Neural progenitor cell (in vitro differentiated cells): ENCODE measurements at regions not wholly inside any gene's neighbourhood (a gene's known extent, or its start where the extent isn't known, plus 50 kb on each side); places are given as distances from the start of the nearest gene placed in this dataset.

Source experiments
- DNase-seq: peaks from one replicate; pipeline ENCODE4 v3.0.0-alpha.2; 2016; ENCODE audit warnings: low spot score
- H2AFZ ChIP-seq: fragments of 200-600 bp; sonication (generic); replicated peaks from 2 replicates; pipeline ENCODE4 v1.6.1; 2016; ENCODE audit warnings: antibody characterized with exemption
- H3F3A ChIP-seq: fragments of 200-600 bp; sonication (generic); 2 replicates; pipeline ENCODE4 v1.6.1; 2016; ENCODE audit warnings: antibody characterized with exemption, low read depth
- H3K27ac ChIP-seq: fragments of 200-600 bp; sonication (generic); 2 replicates; pipeline ENCODE4 v1.5.1; 2016; ENCODE audit warnings: mild to moderate bottlenecking
- H3K27me3 ChIP-seq: fragments of 200-600 bp; sonication (generic); 2 replicates; pipeline ENCODE4 v1.6.1; 2016; ENCODE audit warnings: mild to moderate bottlenecking, moderate library complexity
- H3K36me3 ChIP-seq: fragments of 200-600 bp; sonication (generic); 2 replicates; pipeline ENCODE4 v1.5.1; 2016
- H3K4me1 ChIP-seq: fragments of 200-600 bp; sonication (generic); 2 replicates; pipeline ENCODE4 v1.6.1; 2016; ENCODE audit warnings: mixed run types
- H3K4me2 ChIP-seq: fragments of 200-600 bp; sonication (generic); 2 replicates; pipeline ENCODE4 v1.6.1; 2016
- H3K4me3 ChIP-seq: fragments of 200-600 bp; sonication (generic); 2 replicates; pipeline ENCODE4 v1.5.1; 2016
- H3K79me2 ChIP-seq: fragments of 200-600 bp; sonication (generic); 2 replicates; pipeline ENCODE4 v1.6.1; 2016; ENCODE audit warnings: low read depth
- H3K9ac ChIP-seq: fragments of 200-600 bp; sonication (generic); 2 replicates; pipeline ENCODE4 v1.6.1; 2016
- H3K9me3 ChIP-seq: fragments of 200-600 bp; sonication (generic); 2 replicates; pipeline ENCODE4 v1.5.1; 2016; ENCODE audit warnings: low read depth
- H4K20me1 ChIP-seq: fragments of 200-600 bp; sonication (generic); 2 replicates; pipeline ENCODE4 v1.6.1; 2016; ENCODE audit warnings: low read depth
- H3K27ac Mint-ChIP-seq: 3 replicates; pipeline ENCODE4 v1.8.0; 2021; ENCODE audit warnings: mixed read lengths
- H3K27me3 Mint-ChIP-seq: 2 replicates; pipeline ENCODE4 v1.8.0; 2022; ENCODE audit warnings: low read depth, mild to moderate bottlenecking, inconsistent platforms, moderate library complexity, mixed read lengths; ENCODE audit not compliant: insufficient read depth
- H3K36me3 Mint-ChIP-seq: 3 replicates; pipeline ENCODE4 v1.8.0; 2021; ENCODE audit warnings: mixed read lengths
- H3K4me1 Mint-ChIP-seq: 3 replicates; pipeline ENCODE4 v1.8.0; 2021; ENCODE audit warnings: mixed read lengths
- H3K4me3 Mint-ChIP-seq: 3 replicates; pipeline ENCODE4 v1.8.0; 2021; ENCODE audit warnings: mild to moderate bottlenecking, moderate library complexity, mixed read lengths
- H3K9me3 Mint-ChIP-seq: 3 replicates; pipeline ENCODE4 v1.8.0; 2020; ENCODE audit warnings: mixed read lengths
- EZH2 ChIP-seq: fragments of 200-600 bp; sonication (generic); IDR thresholded peaks from 2 replicates; pipeline ENCODE4 v1.6.1; 2017; ENCODE audit warnings: antibody characterized with exemption, mild to moderate bottlenecking, moderate library complexity
- EZH2phosphoT487 ChIP-seq: fragments of 200-600 bp; sonication (generic); IDR thresholded peaks from 2 replicates; pipeline ENCODE4 v1.6.1; 2017; ENCODE audit warnings: antibody characterized with exemption
- TF ChIP-seq, protein P1 (sequence below): fragments of 200-600 bp; sonication (generic); IDR thresholded peaks from 2 replicates; pipeline ENCODE4 v1.5.1; 2017; ENCODE audit warnings: antibody characterized with exemption, mild to moderate bottlenecking

DNA sequence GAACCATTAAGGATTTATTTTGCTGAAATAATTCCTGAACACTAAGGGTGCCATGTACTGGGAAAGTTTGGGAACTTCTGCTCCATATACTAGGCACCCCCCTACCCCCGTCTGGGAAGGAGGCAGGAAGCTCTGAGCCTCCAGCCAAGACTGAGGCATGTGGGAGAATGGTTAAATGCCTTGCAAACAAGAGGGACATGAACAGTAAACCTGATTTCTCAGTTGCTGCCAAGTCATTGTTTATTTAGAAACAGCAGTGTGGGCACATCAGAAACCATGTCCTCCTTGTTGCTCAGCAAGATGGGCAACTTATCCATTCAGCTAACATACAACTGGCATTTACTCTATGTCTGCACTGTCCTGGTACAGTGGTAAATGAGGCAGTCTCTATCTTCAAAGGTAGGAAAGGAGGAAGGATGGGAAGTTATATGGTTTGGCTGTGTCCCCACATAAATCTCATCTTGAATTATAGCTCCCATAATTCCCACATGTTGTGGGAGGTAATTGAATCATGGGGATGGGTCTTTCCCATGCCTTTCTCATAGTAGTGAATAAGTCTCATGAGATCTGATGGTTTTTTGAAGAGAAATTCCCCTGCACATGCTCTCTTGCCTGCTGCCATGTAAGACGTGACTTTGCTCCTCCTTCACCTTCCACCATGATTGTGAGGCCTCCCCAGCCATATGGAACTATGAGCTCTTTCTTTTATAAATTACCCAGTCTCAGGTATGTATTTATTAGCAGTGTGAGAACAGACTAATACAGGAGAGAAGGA, 459.1 kb downstream of the MIAT start:
- no peaks in the 10 kb centered on the region for H4K20me1 ChIP-seq
- no peak for DNase-seq
- H3K4me3 ChIP-seq = no peak overlapping the region
- peaks cover 15% of the 10 kb centered on the region for H3K4me1 Mint-ChIP-seq
- H3K36me3 ChIP-seq = no peaks in the 10 kb centered on the region
- H3K27me3 Mint-ChIP-seq = peaks cover 6% of the 10 kb centered on the region
- no peaks in the 10 kb centered on the region for H3K27me3 ChIP-seq
- no peaks in the 10 kb centered on the region for H3F3A ChIP-seq
- H3K27ac ChIP-seq = no peak overlapping the region
- no peak overlapping the region for H3K4me3 Mint-ChIP-seq
- H3K36me3 Mint-ChIP-seq = no peaks in the 10 kb centered on the region
- H3K79me2 ChIP-seq = no peaks in the 10 kb centered on the region
- no peak overlapping the region for H3K27ac Mint-ChIP-seq
- no peak overlapping the region for H2AFZ ChIP-seq
- TF ChIP-seq, protein P1, sequence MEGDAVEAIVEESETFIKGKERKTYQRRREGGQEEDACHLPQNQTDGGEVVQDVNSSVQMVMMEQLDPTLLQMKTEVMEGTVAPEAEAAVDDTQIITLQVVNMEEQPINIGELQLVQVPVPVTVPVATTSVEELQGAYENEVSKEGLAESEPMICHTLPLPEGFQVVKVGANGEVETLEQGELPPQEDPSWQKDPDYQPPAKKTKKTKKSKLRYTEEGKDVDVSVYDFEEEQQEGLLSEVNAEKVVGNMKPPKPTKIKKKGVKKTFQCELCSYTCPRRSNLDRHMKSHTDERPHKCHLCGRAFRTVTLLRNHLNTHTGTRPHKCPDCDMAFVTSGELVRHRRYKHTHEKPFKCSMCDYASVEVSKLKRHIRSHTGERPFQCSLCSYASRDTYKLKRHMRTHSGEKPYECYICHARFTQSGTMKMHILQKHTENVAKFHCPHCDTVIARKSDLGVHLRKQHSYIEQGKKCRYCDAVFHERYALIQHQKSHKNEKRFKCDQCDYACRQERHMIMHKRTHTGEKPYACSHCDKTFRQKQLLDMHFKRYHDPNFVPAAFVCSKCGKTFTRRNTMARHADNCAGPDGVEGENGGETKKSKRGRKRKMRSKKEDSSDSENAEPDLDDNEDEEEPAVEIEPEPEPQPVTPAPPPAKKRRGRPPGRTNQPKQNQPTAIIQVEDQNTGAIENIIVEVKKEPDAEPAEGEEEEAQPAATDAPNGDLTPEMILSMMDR = no peak
- no peak for TF ChIP-seq EZH2
- TF ChIP-seq EZH2phosphoT487 = no peak
- H3K9ac ChIP-seq = no peak overlapping the region
- H3K4me2 ChIP-seq = no peak overlapping the region
- H3K9me3 ChIP-seq = no peaks in the 10 kb centered on the region
- no peaks in the 10 kb centered on the region for H3K9me3 Mint-ChIP-seq
- no peaks in the 10 kb centered on the region for H3K4me1 ChIP-seq

DNA sequence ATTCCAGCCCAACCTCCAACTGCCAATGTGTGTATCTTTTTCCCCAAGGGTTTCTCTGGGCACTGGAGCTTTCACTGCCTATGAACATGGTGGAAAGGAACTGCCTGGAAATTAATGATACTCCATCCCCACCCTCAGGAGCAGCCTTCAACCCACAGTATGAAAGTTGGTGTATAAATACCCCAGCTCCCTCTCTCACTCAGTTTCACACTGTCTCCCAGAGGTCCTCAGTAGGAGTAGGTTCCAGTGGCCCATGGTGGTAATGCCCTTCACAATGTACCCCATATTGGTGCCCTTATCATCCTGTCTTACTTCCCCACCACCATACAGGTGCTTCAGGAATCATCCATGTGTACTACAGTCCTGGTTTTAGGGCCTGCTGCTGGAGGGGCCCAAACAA, 462.6 kb downstream of the MIAT start:
- no peak for DNase-seq
- H3K4me2 ChIP-seq = no peak overlapping the region
- no peaks in the 10 kb centered on the region for H3K79me2 ChIP-seq
- H2AFZ ChIP-seq = no peak overlapping the region
- H3K27me3 ChIP-seq = no peaks in the 10 kb centered on the region
- H3K4me1 ChIP-seq = no peaks in the 10 kb centered on the region
- H3K36me3 Mint-ChIP-seq = no peaks in the 10 kb centered on the region
- H3K27ac Mint-ChIP-seq = no peak overlapping the region
- H4K20me1 ChIP-seq = no peaks in the 10 kb centered on the region
- no peaks in the 10 kb centered on the region for H3K9me3 Mint-ChIP-seq
- H3K4me3 Mint-ChIP-seq = no peak overlapping the region
- H3F3A ChIP-seq = no peaks in the 10 kb centered on the region
- peaks cover 4% of the 10 kb centered on the region for H3K27me3 Mint-ChIP-seq
- no peaks in the 10 kb centered on the region for H3K4me1 Mint-ChIP-seq
- no peak overlapping the region for H3K27ac ChIP-seq
- no peaks in the 10 kb centered on the region for H3K9me3 ChIP-seq
- TF ChIP-seq, protein P1 = no peak
- TF ChIP-seq EZH2 = no peak
- no peak for TF ChIP-seq EZH2phosphoT487
- no peak overlapping the region for H3K4me3 ChIP-seq
- H3K36me3 ChIP-seq = no peaks in the 10 kb centered on the region
- H3K9ac ChIP-seq = no peak overlapping the region

DNA sequence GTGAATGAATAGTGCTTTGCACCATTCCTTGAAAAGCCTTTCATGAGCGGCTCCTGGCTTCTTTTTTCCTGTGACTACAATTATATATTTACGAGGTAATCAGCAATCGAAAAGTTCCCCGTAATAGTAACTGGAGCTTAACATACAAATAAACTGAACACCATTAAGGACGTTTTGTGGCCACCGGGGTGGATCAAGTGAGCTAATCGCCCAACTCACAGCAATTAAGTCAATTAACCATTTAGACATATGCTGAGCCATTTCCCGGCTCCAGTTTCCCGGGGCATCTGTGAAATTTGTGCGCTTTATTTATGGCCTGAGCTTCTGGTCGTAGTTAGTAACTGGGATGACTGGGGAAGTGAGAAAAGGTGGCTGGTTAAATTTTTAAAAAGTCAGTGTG, 465.2 kb downstream of the MIAT start:
- Histone ChIP-seq H3K36me3 (no peaks in the 10 kb centered on the region), H3K27me3 (no peaks in the 10 kb centered on the region), H3K4me3 (no peak overlapping the region), H3K79me2 (no peaks in the 10 kb centered on the region), H3K4me2 (no peak overlapping the region), H3K4me1 (no peaks in the 10 kb centered on the region), H3K27ac (no peak overlapping the region), H2AFZ (no peak overlapping the region), H3K9ac (no peak overlapping the region), H3K9me3 (no peaks in the 10 kb centered on the region), H3F3A (no peaks in the 10 kb centered on the region), H4K20me1 (no peaks in the 10 kb centered on the region)
- Mint-ChIP-seq H3K27me3 (peaks cover 4% of the 10 kb centered on the region), H3K36me3 (no peaks in the 10 kb centered on the region), H3K27ac (no peak overlapping the region), H3K9me3 (no peaks in the 10 kb centered on the region), H3K4me3 (no peak overlapping the region), H3K4me1 (no peaks in the 10 kb centered on the region)
- no peak for DNase-seq
- TF ChIP-seq, protein P1 = no peak
- TF ChIP-seq EZH2 = no peak
